GM23338 (cell line): ENCODE measurements at regions not wholly inside any gene's neighbourhood (a gene's known extent, or its start where the extent isn't known, plus 50 kb on each side); places are given as distances from the start of the nearest gene placed in this dataset.

ENCODE experiments used
- CREB1 ChIP-seq: fragments of 250-450 bp; sonication (Bioruptor Pico); IDR thresholded peaks from 2 replicates; pipeline ENCODE4 v1.5.0; 2020; ENCODE audit warnings: low read depth, mild to moderate bottlenecking, moderate library complexity
- EZH2 ChIP-seq: fragments of 200-600 bp; sonication (generic); IDR thresholded peaks from one replicate; pipeline ENCODE4 v1.8.0; 2017; ENCODE audit warnings: antibody characterized with exemption, mild to moderate bottlenecking, low read depth; ENCODE audit not compliant: unreplicated experiment
- EZH2phosphoT487 ChIP-seq: fragments of 200-600 bp; sonication (generic); IDR thresholded peaks from one replicate; pipeline ENCODE4 v1.8.1; 2018; ENCODE audit warnings: antibody characterized with exemption; ENCODE audit not compliant: unreplicated experiment
- NANOG ChIP-seq: IDR thresholded peaks from 2 replicates; pipeline ENCODE4 v1.6.1; 2016; ENCODE audit warnings: antibody characterized with exemption, borderline replicate concordance
- POLR2AphosphoS5 ChIP-seq: IDR thresholded peaks from 2 replicates; pipeline ENCODE4 v1.6.1; 2016; ENCODE audit warnings: antibody characterized with exemption, low read depth
- STAT1 ChIP-seq: IDR thresholded peaks from one replicate; pipeline ENCODE4 v1.6.1; 2016; ENCODE audit warnings: antibody characterized with exemption; ENCODE audit not compliant: unreplicated experiment
- ZNF114 ChIP-seq: fragments of 250-450 bp; sonication (Bioruptor Pico); IDR thresholded peaks from 2 replicates; pipeline ENCODE4 v1.5.0; 2020; ENCODE audit warnings: mild to moderate bottlenecking, moderate library complexity
- ZNF331 ChIP-seq: fragments of 250-450 bp; sonication (Bioruptor Pico); IDR thresholded peaks from 2 replicates; pipeline ENCODE4 v1.5.0; 2020; ENCODE audit warnings: low read depth, mild to moderate bottlenecking, moderate library complexity
- TF ChIP-seq, protein P1 (sequence below), 2 experiments: fragments of 200-600 bp in 1 of 2; sonication (generic) in 1 of 2; conservative IDR thresholded peaks; 2 replicates each; pipeline versions ENCODE4 v1.5.1 to v1.6.1; 2016 to 2017; ENCODE audit warnings: antibody characterized with exemption in 2 of 2, low read depth in 2 of 2, mild to moderate bottlenecking in 2 of 2, moderate library complexity in 1 of 2
- TF ChIP-seq, protein P2 (sequence below): IDR thresholded peaks from one replicate; pipeline ENCODE4 v1.6.1; 2018; ENCODE audit warnings: antibody characterized with exemption; ENCODE audit not compliant: unreplicated experiment
- TF ChIP-seq, protein P3 (sequence below): IDR thresholded peaks from 2 replicates; pipeline ENCODE4 v1.6.1; 2016; ENCODE audit warnings: antibody characterized with exemption
- TF ChIP-seq, protein P4 (sequence below): fragments of 250-450 bp; sonication (Bioruptor Pico); IDR thresholded peaks from 2 replicates; pipeline ENCODE4 v1.5.0; 2020; ENCODE audit warnings: mild to moderate bottlenecking, moderate library complexity

DNA sequence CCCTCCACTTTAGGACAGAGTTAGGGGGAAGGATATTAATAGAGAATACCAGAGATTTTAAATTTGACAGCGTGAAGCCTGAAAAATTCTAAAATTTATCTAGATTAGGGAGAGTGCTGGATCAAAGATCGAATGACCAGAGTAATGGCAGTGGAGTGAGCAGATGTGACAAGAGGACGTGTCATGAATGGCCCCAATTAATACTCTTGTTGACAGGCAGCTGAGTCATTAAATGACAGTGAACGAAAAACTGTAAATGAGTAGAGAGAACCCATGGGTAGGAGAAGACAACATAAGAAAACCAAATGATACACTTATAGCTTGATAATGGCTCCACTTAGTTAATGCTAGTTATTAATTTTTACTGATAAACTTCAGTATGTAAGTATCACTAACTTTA is 73.9 kb upstream of the PLEKHA5 start:
- TF ChIP-seq, protein P1, sequence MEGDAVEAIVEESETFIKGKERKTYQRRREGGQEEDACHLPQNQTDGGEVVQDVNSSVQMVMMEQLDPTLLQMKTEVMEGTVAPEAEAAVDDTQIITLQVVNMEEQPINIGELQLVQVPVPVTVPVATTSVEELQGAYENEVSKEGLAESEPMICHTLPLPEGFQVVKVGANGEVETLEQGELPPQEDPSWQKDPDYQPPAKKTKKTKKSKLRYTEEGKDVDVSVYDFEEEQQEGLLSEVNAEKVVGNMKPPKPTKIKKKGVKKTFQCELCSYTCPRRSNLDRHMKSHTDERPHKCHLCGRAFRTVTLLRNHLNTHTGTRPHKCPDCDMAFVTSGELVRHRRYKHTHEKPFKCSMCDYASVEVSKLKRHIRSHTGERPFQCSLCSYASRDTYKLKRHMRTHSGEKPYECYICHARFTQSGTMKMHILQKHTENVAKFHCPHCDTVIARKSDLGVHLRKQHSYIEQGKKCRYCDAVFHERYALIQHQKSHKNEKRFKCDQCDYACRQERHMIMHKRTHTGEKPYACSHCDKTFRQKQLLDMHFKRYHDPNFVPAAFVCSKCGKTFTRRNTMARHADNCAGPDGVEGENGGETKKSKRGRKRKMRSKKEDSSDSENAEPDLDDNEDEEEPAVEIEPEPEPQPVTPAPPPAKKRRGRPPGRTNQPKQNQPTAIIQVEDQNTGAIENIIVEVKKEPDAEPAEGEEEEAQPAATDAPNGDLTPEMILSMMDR (conservative IDR thresholded peaks at IDR 0.05; ENCODE audit: low read depth in 2 of 2): no peak
- no peak for TF ChIP-seq EZH2
- no peak for TF ChIP-seq EZH2phosphoT487
- no peak for TF ChIP-seq ZNF331
- TF ChIP-seq POLR2AphosphoS5: no peak
- TF ChIP-seq, protein P2, sequence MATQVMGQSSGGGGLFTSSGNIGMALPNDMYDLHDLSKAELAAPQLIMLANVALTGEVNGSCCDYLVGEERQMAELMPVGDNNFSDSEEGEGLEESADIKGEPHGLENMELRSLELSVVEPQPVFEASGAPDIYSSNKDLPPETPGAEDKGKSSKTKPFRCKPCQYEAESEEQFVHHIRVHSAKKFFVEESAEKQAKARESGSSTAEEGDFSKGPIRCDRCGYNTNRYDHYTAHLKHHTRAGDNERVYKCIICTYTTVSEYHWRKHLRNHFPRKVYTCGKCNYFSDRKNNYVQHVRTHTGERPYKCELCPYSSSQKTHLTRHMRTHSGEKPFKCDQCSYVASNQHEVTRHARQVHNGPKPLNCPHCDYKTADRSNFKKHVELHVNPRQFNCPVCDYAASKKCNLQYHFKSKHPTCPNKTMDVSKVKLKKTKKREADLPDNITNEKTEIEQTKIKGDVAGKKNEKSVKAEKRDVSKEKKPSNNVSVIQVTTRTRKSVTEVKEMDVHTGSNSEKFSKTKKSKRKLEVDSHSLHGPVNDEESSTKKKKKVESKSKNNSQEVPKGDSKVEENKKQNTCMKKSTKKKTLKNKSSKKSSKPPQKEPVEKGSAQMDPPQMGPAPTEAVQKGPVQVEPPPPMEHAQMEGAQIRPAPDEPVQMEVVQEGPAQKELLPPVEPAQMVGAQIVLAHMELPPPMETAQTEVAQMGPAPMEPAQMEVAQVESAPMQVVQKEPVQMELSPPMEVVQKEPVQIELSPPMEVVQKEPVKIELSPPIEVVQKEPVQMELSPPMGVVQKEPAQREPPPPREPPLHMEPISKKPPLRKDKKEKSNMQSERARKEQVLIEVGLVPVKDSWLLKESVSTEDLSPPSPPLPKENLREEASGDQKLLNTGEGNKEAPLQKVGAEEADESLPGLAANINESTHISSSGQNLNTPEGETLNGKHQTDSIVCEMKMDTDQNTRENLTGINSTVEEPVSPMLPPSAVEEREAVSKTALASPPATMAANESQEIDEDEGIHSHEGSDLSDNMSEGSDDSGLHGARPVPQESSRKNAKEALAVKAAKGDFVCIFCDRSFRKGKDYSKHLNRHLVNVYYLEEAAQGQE: no peak
- TF ChIP-seq ZNF114 (CRISPR knock-in tag): no peak
- TF ChIP-seq, protein P3, sequence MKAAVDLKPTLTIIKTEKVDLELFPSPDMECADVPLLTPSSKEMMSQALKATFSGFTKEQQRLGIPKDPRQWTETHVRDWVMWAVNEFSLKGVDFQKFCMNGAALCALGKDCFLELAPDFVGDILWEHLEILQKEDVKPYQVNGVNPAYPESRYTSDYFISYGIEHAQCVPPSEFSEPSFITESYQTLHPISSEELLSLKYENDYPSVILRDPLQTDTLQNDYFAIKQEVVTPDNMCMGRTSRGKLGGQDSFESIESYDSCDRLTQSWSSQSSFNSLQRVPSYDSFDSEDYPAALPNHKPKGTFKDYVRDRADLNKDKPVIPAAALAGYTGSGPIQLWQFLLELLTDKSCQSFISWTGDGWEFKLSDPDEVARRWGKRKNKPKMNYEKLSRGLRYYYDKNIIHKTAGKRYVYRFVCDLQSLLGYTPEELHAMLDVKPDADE: no peak
- TF ChIP-seq NANOG: no peak
- TF ChIP-seq, protein P4, sequence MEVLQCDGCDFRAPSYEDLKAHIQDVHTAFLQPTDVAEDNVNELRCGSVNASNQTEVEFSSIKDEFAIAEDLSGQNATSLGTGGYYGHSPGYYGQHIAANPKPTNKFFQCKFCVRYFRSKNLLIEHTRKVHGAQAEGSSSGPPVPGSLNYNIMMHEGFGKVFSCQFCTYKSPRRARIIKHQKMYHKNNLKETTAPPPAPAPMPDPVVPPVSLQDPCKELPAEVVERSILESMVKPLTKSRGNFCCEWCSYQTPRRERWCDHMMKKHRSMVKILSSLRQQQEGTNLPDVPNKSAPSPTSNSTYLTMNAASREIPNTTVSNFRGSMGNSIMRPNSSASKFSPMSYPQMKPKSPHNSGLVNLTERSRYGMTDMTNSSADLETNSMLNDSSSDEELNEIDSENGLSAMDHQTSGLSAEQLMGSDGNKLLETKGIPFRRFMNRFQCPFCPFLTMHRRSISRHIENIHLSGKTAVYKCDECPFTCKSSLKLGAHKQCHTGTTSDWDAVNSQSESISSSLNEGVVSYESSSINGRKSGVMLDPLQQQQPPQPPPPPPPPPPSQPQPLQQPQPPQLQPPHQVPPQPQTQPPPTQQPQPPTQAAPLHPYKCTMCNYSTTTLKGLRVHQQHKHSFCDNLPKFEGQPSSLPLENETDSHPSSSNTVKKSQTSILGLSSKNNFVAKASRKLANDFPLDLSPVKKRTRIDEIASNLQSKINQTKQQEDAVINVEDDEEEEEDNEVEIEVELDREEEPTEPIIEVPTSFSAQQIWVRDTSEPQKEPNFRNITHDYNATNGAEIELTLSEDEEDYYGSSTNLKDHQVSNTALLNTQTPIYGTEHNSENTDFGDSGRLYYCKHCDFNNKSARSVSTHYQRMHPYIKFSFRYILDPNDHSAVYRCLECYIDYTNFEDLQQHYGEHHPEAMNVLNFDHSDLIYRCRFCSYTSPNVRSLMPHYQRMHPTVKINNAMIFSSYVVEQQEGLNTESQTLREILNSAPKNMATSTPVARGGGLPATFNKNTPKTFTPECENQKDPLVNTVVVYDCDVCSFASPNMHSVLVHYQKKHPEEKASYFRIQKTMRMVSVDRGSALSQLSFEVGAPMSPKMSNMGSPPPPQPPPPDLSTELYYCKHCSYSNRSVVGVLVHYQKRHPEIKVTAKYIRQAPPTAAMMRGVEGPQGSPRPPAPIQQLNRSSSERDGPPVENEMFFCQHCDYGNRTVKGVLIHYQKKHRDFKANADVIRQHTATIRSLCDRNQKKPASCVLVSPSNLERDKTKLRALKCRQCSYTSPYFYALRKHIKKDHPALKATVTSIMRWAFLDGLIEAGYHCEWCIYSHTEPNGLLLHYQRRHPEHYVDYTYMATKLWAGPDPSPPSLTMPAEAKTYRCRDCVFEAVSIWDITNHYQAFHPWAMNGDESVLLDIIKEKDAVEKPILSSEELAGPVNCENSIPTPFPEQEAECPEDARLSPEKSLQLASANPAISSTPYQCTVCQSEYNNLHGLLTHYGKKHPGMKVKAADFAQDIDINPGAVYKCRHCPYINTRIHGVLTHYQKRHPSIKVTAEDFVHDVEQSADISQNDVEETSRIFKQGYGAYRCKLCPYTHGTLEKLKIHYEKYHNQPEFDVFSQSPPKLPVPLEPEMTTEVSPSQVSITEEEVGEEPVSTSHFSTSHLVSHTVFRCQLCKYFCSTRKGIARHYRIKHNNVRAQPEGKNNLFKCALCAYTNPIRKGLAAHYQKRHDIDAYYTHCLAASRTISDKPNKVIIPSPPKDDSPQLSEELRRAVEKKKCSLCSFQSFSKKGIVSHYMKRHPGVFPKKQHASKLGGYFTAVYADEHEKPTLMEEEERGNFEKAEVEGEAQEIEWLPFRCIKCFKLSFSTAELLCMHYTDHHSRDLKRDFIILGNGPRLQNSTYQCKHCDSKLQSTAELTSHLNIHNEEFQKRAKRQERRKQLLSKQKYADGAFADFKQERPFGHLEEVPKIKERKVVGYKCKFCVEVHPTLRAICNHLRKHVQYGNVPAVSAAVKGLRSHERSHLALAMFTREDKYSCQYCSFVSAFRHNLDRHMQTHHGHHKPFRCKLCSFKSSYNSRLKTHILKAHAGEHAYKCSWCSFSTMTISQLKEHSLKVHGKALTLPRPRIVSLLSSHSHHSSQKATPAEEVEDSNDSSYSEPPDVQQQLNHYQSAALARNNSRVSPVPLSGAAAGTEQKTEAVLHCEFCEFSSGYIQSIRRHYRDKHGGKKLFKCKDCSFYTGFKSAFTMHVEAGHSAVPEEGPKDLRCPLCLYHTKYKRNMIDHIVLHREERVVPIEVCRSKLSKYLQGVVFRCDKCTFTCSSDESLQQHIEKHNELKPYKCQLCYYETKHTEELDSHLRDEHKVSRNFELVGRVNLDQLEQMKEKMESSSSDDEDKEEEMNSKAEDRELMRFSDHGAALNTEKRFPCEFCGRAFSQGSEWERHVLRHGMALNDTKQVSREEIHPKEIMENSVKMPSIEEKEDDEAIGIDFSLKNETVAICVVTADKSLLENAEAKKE (CRISPR knock-in tag): no peak
- no peak for TF ChIP-seq CREB1 (CRISPR knock-in tag)
- TF ChIP-seq STAT1: no peak
